Hippocampal formation (tissue), 2 donors: ENCODE measurements at regions not wholly inside any gene's neighbourhood (a gene's known extent, or its start where the extent isn't known, plus 50 kb on each side); places are given as distances from the start of the nearest gene placed in this dataset.

Source experiments
- DNase-seq, 2 donors: peaks; one replicate each; lab custom pipeline; 2025; lab: John Stamatoyannopoulos, UW

DNA sequence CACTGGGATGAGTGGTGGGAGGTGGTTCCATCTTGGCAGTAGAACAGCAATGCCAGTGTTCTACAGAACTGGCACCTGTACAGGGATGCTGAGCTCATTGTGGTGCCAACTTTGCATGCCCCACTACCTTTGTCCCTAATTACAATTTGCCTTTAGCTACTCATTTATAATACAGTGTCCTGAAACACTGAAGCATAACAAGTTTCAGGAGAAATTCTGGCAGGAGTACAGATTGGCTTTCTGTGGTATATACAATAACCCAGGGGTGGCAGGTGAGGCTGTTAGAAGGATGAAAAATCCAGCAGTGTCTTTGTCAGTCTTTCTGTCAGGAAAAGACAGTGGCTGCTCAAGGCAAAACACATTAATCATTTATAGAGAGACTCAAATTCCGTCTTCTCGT, 240.3 kb downstream of the FAM76B start:
- no peak for DNase-seq

DNA sequence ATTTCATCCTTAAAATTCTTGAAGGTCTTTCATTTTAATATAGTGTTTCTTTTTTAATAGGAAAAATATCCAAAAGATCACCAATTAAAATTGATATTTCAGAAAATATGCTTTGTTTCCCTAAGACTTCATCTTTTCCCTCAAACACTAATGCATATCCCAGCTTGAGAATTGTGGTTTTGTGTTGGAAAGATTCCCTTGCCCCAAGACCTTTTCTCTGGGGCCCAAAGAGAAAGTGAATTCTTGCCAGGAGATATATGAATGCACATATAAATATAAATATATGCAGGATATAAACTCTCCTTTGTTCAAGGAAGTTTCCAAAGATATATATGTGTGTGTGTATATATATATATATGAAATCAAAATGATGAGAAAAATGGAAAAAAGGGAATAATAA, 241.2 kb downstream of the FAM76B start:
- no peak for DNase-seq

DNA sequence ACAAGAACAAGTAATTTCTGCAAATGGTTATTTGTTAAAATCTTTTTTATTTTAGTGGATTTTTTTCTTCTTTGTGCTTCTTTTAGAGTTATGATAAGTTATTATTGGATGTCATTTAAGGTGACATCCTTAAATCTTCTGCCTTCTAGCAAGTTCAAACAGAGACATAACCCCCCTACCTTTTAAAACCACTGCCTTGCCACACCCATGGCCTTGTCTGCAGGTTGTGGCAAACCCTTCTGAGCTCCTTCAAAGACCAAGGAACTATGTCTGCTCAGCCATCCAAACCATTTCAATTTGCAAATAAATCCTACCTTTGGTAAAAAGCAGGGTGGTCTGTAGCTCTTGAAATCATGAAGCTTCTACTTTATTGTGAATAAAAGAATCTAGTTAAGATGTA, 241.6 kb downstream of the FAM76B start:
- DNase-seq, result no peak

- DNase-seq, result no peak
Measured at GRCh38 chr11:95547186-95547585, 242.4 kb downstream of the FAM76B start.

GRCh38 chr11:95545116-95545875, 244.3 kb downstream of the FAM76B start:
- DNase-seq, result no peak

- no peak for DNase-seq
Measured at GRCh38 chr11:95544095-95544856, 245.3 kb downstream of the FAM76B start.

DNA sequence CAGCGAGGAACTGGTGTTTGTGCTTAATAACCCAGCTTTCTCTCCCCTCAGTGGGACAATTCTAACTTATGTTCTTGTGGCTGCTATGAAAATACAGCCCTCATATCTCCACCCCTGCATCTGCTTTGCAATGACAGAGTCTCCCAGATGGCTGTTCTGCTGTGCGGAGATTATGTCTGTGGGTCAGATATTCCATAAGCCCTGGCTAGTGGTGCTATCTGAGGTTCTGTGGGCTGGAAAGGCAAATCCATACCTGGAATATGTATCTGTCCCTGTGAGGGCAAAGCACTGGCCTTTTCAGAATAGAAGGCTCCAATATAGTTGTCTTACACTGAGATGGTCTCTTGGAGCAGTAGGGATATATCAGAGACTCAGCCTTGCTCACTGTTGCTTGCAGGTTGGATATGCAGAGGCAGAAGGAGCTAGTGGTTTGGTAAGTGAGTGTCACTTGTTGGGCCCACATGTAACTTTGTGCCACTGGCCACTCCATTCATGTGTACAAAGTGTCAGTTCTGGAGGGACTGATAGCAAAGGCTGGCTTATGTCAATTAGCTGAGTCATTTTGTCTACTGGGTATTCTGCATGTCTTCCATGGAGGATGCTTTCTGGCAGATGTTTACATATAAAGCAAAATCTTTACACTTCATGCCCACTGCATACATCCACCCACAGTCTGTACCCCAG, 246.6 kb downstream of the FAM76B start:
- DNase-seq, result no peak

GRCh38 chr11:95541715-95542114, 247.9 kb downstream of the FAM76B start:
- no peak for DNase-seq

DNA sequence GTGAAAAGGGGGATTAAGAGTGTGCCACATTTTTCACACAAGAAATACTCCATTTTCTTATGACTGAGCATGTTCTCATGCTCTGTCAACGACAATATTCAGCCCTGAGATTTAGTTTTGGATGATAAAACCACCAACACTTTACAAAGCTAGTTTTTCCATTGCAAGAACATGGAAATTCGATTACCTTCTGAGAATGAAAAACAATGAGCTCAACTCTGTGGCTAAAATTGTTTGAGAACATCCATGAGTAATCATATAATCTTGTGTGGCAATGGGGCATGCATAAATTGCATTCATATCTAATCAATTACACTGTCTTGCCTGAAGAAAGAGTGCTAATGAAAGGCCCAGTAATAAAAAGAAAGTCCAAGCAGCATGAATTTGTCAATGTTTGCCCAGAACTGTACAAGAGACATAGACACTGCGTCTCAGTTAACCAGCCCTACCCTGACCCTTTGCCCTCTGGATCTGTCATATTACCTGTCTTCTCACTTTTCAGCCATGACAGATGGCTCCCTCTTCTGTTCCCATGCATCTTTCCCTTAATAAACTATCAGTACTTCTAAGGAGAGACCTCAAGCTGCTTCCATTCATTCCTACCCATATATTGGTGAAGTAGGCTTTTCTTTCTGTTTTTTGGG, 253.4 kb downstream of the FAM76B start:
- DNase-seq, result no peak

DNA sequence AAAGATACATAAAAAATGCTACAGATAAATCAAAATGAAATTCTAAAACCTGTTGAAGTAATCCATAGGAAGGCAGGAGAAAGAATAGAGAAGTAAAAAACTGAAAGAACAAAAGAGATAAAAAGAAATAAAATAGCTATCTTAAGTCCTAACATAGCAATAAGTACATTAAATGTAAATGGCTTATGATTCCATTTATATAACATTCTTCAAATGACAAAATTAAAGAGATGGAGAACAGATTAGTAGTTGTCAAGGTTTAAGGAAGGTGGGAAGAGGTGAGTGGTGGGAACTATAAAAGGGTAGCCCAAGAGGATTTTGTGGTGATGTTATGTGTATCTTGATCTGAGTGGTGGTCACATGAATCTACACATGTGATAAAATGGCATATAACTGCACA, 254.8 kb downstream of the FAM76B start:
- DNase-seq, result no peak

DNA sequence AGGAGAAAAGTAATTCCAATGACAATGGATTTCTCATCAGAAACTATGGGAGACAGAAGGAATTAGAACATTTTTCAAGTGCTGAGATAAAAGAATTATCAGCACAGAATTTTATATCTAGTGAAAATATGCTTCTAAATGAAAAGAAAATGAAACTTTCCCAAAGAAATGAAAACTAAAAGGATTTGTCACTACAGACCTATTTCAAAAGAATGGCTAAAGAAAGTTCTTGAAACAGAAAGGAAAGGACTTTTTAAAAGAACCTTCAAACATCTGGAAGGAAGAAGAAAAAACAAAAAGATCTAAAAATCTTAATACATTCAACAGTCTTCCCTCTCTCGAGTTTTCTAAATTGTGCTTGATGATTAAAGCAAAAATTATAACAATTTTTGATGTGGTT, 255.4 kb downstream of the FAM76B start:
- no peak for DNase-seq

DNA sequence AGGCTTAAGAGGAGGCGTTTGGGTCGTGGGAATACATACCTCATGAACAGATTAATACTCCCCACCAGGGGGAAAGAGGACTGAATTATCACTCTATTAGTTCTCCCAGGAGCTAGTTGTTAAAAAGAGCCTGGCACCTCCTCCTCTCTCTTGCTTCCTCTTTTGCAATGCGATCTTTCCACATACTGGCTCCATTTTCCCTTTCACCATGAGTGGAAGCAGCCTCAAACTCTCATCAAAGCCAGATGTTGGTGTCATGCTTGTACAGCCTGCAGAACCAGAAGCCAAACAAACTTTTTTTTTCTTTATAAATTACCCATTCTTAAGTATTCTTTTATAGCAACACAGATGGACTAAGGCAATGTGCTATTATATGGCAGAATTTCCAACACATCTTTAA, 258.5 kb downstream of the FAM76B start:
- no peak for DNase-seq

GRCh38 chr11:95524314-95525036, 265.1 kb downstream of the FAM76B start:
- DNase-seq, result no peak

- DNase-seq, result no peak
Measured at GRCh38 chr11:95522874-95523273, 266.7 kb downstream of the FAM76B start.

DNA sequence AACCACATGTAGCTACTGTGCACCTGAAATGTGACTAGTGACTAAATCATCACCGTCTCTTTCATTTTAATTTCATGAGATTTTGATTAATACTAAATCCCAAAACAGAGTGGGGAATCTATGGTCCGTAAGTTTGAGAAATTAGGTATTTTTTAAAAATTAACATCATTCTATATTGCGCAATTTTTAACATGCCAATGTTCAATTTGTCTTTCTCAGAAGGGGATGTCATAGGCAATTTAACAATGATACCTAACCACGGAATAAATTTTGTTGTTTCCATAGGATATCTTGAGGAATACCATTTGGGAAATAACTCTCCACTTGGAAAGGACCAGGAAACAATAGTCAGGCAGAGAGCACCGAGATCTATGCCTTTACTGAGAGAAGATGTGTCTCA, 267.7 kb downstream of the FAM76B start:
- no peak for DNase-seq

- no peak for DNase-seq
Measured at GRCh38 chr11:95521133-95521542, 268.4 kb downstream of the FAM76B start.

DNA sequence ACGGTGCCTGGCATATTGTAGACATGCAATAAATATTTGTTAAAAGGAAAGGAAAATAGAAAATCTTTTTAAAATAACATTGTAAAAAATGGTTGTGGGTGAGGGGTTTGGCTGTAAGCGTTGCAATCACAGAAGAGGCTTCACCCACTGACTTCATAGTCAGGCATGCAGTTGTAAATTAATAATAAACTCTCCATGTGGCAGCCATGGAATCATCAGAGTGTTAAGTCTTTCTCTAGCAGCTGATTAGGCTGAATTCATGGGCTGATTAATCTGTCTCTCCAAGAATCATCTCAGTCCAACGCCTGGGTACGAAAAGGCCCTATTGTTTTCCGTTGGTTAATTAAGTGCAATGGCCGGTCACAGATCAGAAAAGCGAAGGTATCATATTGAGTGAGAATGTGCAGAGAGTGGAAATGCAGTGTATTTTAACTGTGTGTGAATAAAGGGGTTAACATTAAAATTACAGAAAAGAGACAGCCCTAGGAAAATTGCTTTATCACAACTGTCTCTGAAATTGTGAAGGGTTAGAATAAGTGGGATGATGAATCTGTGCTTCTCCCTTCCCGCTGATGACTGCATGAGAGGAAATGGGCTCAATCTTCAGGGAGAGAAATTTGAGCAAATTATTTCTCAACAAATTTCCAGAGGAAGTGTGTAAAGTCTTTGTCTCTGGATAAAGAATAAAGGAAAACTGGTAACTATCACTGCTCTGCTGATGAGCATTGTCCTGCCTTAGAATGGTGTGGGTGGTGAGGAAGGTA, 269.0 kb downstream of the FAM76B start:
- DNase-seq, result no peak

- DNase-seq, result no peak
Measured at GRCh38 chr11:95519912-95520311, 269.7 kb downstream of the FAM76B start.

DNA sequence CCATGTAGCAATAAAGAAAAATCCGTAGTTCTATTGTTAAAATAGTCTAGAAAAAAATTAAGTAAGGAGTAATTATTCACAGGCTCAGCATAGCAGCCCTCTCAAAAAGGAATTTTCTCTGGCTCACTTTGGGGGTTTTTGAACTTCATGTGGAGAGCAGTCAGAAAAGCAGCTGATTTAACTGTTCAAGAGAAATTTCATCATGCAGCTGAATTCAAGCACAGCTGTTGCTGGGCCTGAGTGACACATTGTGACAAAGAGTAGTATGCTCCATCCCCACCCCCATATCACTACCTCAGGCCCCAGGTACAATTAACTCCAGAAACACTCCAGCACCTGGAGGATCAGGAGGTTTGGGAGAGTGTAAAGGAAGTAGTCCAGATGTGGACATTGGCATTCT, 272.1 kb downstream of the FAM76B start:
- DNase-seq, result no peak

DNA sequence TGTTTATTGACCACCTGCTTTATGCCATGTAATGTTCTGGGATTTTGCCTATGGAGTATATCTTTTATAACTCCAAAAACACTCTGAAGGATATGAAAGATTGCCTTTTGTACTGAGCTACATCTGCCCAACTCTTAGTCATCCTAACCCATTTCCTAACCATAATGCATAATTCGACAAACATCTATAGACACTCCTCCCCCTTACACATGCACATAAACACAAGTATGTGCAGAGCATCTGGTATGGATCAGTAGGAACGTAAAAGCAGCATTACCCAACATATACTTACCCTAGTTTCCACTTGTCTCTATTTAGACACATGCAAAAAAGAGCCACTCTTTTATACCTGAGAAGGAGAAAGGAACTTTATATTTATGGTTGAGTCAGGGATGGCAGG, 272.8 kb downstream of the FAM76B start:
- no peak for DNase-seq

DNA sequence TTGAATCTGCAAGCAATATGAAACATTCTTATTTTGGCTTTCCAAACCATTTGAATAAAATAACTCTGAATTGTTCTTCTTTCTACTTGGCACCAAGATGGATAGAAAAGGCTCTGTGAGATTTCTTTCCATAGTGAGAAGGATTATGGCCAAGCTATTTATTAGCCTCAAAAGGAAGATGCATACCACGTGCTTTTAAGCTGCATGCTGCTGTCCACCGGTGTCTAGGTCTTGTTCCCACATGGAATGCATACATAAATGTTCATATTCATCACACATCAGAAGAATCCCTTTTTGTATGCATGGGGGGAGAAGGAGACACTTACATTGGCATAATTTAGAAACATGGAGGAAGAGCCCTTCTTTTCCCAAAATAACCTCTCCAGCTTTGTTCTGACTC, 273.4 kb downstream of the FAM76B start:
- DNase-seq, result no peak
